SHP77 (cell line): ENCODE measurements at regions not wholly inside any gene's neighbourhood (a gene's known extent, or its start where the extent isn't known, plus 50 kb on each side); places are given as distances from the start of the nearest gene placed in this dataset.
"Not testable (repeated sequence)": the region's sequence is repeated elsewhere in the genome, so short reads cannot be mapped to it uniquely, and the experiment has no call there.

Experiments
- DNase-seq, 2 experiments: peaks; one replicate each; lab custom pipeline; 2025; lab: John Stamatoyannopoulos, UW

DNA sequence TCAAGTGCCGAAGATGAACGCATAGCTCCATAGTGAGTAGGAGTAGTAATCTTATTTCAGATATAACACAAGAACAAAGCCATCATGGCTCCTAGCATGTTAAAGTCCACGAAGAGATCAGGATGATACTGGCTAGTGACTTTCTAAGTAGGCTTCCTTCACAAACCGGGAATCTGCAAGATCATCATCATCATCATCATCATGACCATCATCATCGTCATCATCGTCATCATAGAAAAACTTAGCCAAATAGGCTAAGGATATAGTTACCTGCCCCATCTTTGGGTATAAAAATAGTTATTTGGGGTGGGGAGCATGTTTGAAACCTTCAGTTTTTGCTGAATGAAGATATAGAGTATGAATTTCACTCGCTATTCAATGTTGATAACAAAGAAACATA is 57.9 kb downstream of the PYDC2 start:
- DNase-seq, result no peak

DNA sequence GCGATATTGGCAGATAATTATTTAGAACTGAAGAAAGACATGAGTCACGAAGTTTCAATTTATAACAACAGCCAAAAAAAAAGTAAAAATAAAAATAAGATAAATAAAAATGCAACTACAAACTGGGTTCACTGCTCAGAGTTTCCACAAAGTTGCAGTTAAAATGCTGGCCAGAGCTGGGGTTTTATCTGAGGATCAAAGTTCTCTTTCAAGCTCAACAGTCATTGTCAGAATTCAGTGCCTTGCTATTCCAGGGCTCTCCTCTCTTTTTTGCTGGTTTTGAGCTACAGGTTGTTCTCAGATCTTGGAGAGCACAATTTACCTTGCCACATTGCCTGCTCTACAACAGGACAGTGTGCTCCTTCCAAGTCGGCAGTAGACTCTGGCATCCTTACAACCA is 60.1 kb downstream of the PYDC2 start:
- no peak for DNase-seq

DNA sequence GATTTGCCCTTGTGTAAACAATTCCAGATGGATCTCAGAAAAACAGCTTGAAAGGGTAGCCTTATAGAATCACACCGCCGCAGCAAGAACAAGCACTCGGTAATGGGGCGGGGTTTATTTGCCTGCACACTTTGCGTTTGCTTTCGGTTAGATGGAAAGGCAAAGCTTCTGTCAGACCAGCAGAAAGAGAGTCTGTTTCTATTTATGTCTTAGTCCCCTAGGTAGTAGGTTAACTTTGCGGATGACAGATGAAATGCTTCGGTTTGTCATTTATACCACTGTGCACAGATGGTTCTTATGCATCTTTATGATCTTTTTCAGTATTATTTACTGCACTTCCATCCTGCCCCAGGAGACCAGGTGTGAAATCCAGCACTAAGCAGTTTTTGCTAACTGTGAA is 62.2 kb downstream of the PYDC2 start:
- DNase-seq, result peak in 1 of 2 experiments; percentile 20

DNA sequence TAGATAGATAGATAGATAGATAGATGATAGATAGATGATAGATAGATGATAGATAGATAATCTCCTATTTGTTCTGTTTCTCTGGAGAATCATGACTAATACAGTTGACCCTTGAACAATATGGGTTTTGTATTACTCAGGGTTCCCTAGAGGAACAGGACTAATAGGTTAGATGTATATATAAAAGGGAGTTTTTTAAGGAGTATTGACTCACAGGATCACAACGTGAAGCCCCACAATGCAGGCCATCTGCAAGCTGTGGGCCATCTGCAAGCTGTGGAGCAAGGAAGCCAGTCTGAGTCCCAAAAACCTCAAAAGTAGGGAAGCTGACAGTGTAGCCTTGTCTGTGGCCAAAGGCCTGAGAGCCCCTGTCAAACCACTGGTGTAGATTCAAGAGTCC is 67.6 kb downstream of the PYDC2 start:
- DNase-seq, result no peak

DNA sequence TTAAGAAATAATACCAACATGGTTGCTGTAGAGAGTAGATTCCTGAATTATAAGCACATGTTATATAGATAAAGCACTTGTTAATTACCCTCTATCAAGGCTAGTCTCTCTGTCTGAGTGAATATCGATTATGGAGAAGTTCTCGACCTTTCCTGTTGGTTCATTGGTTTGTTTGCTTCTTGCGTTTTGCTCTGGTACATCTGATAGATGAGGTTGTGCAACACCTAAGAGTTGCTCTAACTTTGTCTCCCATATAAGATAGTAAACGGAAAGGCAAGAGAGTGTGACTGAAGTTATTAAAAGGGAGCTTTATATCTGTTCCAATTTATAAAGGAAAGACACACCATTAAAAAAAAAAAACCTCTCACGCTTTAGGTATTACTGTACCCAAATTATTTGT is 69.0 kb downstream of the PYDC2 start:
- no peak for DNase-seq

DNA sequence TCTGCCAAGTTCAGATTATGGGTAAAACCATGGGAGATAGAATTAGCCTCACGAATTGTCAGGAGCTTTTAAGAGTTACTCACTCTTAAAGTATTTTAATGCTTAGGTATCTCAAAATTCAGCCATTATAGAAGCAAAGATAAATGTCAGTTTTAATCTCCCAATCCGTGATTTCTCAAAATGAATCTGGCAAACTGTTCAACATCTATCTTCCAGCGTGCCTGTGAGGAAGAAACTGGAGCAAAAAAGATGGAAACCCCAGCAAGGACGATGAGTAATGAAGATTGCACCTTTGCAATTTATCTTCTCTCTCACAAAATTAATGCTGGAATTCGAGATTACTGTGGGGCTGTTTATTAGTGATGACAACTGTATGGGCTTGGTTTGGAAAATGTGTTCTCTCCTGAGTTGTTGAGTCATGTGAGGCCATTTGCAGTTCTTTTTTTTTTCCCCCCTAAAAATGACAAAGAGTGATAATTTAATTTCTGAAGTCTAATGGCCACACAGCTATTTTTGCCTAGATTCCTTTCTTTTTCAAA is 70.5 kb downstream of the PYDC2 start:
- no peak for DNase-seq

DNA sequence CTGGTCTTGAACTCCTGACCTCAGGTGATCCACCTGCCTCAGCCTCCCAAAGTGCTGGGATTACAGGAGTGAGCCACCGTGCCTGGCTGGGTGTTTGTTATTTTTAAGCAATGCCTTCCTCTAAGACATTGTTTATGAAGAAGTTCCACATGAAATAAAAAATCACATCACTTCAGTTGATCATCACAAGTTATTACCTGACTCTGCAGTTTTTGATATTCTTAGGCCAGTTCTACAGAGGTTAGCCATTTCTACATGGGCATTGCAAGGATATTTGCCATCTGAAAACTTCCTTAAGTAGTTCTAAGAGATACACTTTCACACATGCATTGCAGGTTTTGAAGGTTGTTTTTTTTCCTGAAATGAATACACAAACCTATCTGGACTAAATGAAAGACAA is 82.1 kb downstream of the PYDC2 start:
- no peak for DNase-seq

DNA sequence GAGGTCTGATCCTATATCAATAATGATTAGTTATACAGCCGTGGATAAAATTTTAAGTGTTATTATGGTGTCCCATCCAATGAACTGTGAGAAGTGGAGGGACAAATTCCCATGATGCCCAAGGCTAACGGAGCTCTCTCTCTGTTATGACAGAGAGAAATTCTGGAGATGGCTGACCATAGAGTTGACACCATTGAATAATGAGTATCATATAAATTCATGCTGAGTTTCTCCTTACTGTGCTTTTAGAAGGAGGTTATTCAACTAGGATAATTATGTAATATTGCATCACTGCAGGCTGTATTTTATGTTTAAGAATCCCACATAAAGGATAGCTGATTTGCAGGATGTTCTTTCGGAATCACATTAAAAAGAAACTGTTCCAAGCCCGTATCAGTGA is 82.9 kb downstream of the PYDC2 start:
- DNase-seq, result no peak

DNA sequence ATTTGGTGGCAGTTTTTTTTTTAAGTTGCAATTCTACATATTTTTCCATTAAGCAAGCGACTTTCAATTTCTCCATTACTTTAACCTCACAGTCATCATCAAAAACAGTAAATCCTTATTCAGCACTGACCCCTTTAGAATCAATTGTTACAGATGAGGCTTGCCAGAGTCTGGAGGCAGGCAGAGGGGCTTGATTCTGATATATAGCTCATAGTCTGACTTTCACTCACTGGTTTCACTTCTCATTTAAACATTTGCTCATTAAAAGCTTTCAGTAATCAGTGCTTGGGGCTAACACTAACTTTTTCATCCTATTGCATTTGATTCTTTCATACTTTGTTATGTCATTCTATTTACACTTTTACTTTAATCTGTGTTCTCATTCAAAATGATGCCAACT is 88.4 kb downstream of the PYDC2 start:
- DNase-seq, result no peak

DNA sequence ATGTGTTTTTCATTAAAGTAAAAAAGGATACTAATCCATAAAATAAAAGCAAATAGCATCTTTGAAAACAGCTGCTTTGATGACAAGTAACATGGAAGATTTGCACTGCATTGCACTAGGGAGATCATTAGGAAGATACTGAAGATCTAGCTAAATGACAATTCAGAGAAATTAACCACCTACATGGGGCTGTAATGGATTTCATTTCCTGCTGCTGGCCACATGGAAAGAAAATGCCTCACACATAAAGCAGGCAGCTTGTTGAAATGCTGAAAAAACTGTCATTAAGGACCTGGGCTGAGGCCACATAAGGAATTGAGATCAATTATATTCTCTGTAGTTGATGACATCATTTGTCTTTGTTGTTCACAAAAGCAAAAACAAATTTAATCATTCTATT is 94.1 kb downstream of the PYDC2 start:
- no peak for DNase-seq

DNA sequence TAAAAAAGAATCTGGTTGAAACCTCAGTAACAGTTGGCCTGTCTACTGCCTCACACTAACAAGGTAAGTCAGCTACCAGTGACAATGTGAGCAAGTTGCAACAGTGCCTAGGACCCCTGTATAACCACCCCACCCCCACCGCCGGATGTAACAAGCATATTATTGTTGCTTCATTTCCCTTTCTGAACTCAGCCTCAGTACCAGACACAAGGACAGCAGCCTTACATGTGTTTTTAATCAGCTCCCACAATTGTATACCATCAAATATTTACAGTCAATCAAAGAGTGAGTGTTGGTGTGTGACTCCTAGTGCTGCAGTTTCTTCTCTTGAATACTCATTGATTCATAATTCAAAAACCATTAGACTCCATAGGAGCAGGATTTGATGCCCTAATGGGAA is 96.4 kb downstream of the PYDC2 start:
- no peak for DNase-seq

DNA sequence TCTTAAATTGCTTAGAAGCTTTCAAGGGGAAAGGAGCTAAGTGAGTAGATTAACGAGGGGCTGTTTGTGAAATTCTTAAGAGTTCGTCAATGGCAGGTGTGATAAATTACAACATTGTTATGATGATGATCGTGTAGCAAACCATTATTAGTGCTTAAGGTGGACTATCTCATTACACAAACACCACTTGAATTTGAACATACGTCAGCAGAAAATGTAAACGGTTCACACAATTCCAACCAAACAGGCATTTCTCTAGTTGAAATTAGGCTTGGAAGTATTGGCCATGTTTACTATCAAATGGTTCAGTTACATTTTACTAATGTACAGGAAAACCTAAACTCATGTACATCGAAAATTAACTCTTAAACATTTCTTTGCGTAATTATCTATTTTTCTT is 102.8 kb downstream of the PYDC2 start:
- no peak for DNase-seq

DNA sequence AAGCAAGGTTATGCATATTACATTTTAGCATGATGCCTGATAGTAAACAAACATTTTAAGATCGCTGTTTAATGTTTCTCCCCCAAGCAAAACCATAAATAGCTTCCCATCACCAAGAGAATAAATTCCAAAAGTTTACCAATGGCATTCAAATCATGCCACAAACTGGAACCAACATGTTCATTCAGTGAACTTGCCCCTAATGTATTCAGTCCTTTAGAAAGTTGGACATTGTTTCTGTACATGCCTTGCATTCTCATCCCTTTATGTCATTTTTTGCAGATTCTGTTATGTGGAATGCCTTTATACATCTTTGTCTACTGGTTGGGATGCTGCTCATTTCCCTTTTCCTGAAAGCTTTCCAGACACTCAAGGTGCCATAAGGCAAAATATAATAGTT is 105.5 kb downstream of the PYDC2 start:
- no peak for DNase-seq

DNA sequence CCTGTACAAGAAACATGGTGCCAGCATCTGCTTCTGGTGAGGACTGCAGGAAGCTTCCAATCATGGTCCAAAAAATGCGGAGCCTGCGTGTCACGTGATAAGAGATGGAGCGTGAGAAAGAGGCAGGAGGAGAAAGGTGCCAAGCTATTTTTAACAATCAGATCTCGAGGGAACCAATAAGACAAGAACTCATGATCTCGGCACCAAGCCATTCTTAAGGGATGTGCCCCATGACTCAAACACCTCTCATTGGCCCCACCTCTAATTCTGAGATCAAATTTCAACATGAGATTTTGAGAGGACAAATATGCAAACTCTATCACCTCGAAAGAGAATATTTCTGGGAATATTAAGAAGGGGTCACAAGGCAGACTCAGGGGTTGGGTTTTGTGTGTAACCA is 107.2 kb downstream of the PYDC2 start:
- DNase-seq, result no peak

DNA sequence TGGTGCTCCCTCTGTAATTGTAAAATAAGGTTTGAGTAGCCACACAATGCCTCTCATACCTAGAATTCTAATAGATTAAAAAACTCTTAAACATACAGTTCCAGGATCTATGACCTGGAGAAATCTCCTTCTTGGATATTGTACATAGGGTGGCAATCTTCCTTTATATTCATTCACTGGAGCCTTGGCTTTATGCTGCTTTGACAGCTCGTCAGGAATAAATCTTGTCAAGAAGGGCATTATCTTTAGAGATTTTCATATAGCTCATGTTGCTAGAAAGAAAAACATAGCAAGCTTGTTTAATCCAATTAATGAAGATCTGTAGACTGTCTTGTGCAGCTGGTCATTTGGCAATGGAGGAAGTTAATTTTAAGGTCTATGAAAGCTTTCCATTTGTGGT is 131.1 kb downstream of the PYDC2 start:
- DNase-seq, result no peak

DNA sequence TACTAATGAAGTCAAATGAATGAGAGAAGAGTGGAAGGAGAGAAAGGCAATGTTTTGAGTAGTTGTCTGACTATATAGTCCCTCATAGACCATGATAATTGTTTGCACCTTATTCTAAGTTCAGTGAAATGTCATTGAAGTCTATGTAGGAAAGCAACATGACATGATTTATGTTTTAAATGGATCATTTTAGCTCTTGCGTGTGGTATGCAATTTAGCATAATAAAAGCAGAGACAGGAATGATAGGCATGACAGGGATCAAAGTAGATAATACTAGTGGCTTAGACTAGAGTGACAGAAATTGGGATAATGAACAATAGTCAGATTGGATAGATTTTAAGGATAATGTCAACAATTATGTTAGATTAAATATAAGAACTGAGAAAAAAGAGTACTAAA is 132.5 kb downstream of the PYDC2 start:
- DNase-seq, result no peak

DNA sequence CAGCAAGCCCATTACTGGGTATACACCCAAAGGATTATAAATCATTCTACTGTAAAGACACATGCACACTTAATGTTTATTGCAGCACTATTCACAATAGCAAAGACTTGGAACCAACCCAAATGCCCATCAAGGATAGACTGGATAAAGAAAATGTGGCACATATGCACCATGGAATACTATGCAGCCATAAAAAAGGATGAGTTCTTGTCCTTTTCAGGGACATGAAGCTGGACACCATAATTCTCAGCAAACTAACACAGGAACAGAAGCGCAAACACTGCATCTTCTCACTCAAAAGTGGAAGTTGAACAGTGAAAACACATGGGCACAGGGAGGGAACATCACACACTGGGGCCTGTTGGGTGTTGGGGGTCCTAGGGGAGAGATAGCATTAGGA is 154.5 kb downstream of the PYDC2 start:
- not testable (repeated sequence) for DNase-seq

DNA sequence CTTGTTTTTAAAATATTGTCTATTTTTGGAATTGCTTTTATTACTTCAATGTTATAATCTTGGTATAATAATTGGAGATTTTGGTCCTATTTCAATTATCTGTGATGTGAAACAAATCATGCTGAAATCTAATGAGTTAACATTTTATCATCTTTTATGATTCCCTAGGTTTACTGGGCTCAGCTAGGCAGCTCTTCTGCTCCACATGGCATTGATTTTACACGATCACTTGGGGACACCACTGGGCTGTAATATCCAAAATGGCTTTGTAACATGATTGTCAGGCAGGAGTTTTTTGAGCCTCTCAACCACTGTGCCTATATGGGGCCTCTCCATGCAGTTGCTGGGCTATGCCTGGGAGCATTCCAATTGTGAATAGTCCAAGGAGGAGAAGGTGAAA is 163.3 kb downstream of the PYDC2 start:
- no peak for DNase-seq

DNA sequence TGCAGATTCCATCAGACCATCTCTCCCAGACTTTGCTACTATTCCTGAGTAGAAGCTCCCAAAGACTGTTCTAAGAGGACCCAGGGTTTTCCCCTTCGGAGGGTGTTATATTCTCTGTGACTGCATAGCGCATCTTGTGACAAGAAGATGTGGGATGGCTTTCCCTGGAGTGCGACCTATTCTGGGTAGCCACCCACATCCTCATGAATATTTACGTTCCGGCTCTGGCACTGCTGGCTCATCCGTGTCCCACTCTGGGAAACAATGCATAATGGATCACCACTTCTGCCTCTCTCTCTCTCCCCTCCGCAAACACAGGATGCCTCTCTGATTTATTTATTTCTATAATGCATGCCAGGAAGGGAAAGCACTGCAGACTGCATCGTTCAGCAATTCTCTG is 166.1 kb downstream of the PYDC2 start:
- no peak for DNase-seq

DNA sequence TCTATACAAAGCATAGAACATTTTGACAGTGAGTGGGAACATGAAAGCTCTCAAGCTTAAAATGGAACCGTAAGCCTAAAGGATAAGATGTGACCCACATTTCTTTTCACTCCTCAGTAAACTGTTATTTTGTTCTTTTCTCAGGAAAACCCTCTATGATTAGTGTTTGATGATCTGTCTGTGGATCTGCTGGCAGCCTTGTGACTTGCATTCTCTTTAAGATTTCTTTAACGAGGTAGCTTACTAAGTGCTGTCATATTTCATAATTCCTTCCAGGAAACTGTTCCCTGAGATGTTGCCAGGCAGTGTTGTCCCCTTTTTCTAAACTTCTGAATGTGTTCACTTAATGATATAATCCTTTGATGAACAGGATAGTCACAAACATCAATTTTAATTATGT is 167.6 kb downstream of the PYDC2 start:
- no peak for DNase-seq

DNA sequence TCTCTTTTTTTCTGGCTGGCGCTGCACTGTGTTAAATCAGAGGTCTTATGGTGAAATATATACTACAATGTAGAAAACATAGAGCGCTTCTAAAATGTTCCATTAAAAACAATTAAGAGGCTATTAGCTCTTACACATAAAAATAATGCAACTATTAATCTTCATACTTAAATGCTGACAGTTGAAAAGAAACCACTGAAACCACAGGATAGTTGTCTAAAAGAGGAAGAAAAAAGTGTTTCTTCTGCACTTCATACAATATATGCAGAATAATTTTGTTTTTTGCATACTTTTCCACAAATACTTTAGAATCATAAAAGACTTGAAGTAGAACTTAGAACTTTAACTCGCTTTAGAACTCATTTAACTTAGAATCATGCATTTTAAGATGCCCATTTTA is 170.5 kb downstream of the PYDC2 start:
- no peak for DNase-seq

DNA sequence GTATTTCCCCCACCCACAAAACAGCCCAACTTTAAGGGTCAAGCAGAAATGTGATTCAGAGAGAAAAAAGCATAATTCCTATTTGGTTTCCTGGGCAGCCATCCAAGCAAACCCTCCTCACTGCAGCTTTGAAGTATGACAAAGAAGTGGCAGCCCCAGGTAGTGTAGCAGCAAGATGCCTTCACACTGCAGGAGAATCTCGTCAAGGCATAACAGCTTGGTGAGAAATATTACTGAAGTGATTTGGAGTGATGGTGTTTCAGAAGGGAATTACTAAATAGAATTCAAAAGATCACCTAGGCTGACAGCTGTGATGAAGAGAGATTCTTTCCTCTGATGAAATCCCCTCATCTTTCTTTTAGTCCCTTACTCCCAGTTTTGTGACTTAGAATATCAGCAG is 173.9 kb downstream of the PYDC2 start:
- no peak for DNase-seq

DNA sequence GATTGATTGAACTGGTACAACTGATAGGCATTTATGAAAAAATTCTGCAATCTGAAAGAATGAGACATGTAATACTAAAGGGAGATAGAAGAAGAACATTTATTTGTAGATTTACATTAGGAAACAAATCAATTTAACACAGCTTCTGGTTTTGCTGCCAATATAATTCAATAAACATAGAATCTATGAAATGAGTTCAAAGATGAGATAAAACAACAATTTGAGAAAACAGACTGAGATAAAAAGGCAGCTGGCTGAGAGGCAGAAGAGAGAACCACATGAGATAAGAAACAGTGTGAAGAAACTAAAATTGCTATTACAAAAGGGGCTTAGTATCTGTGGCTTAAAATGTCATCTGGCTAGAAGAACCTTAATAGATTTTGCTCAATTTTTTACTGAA is 176.6 kb downstream of the PYDC2 start:
- DNase-seq, result no peak

DNA sequence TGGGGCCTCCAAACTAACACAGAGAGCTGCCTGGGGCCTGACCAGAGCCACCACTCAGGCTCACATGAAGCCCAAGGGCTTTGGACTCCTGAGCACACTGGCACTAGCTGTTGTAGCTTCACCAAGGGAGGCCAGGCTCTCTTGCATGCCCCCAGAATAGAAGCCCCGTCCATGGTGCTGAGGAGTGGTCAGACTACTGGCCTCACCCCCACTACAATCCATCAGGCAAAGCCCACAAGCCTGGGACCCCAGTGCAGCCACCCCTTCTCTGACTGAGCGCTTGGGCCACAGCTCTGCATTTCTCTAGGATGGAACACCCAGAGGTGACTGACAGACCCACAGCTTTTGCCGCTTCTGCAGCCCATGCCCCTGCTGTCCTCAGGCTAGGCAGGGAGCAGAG is 180.8 kb downstream of the PYDC2 start:
- no peak for DNase-seq

DNA sequence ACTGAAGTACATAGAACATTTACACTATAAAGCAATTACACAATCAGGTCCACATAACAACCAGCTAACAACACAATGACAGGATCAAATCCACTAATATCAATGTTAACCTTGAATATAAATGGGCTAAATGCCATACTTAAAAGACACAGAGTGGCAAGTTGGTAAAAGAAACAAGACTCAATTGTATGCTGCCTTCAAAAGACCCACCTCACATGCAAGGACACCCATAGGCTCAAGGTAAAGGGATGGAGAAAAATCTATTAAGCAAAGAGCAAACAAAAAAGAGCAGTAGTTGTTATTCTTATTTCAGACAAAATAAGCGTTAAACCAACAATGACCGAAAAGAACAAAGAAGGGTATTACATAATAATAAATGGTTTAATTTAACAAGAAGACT is 183.3 kb downstream of the PYDC2 start:
- DNase-seq, result no peak
